ENCODE measurements at regions not wholly inside any gene's neighbourhood (a gene's known extent, or its start where the extent isn't known, plus 50 kb on each side); places are given as distances from the start of the nearest gene placed in this dataset.

DNA sequence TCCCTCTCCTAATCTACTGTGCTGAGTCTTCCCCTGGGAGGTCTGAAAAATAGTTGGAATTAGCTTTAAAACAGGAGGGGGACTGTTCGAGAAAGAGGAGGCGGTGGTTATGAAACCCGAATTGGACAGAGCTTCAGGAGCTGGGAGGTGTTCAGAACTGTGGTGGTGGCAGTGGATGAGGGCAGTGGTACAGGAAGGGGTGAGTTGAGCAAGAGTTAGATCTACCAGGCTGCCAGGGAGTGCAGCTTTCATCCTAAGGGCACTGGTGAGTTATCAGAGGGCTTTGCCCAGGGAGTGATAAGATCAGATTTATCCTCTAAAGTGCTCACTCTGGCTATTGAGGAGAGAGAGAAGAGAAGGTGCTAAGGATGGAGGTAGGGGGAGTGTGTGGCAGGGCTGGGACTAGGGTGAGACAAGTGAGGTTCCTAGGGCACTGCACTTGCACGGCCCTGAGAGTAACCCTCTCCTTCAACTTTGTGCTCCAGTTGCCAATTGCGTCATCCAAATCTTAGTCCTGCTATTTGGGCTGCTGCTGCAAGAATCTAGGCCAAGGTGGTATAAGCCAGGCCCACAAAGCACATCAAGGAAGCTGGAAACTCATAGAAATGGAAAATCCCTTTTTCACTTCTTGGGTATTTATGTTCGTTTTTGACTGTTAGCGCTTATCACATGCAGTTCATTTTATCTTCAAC, 540.3 kb downstream of the XYLT1 start:
- no peak for DNase-seq (ENCODE audit: low read depth in 1 of 2, low spot score in 2 of 2)
- Histone ChIP-seq H3K4ac (replicated peaks; ENCODE audit: insufficient read length, low read depth, low read length) (no peak overlapping the region), H2BK20ac (ENCODE audit: low read length) (no peak overlapping the region), H3K14ac (ENCODE audit: insufficient read length) (no peak overlapping the region), H2BK15ac (ENCODE audit: low read length) (no peak overlapping the region), H2BK12ac (ENCODE audit: low read depth, low read length) (no peak overlapping the region), H4K20me1 (replicated peaks in 1 of 2; ENCODE audit: control insufficient read depth in 1 of 2, insufficient read depth in 2 of 2, low read length in 2 of 2) (no peaks in the 10 kb centered on the region), H4K8ac (ENCODE audit: extremely low read depth, insufficient read depth, low read length) (no peak overlapping the region; the same call in 1 of the 2 replicates), H4K5ac (ENCODE audit: insufficient read length, low read depth, low read length) (no peak overlapping the region), H3K9ac (replicated peaks in 1 of 4; ENCODE audit: extremely low read depth in 1 of 4, low read depth in 3 of 4, low read length in 3 of 4) (no peak overlapping the region), H3K23ac (ENCODE audit: insufficient read length) (no peak overlapping the region), H3K27ac (ENCODE audit: low read depth, low read length) (no peak overlapping the region), H3K79me2 (ENCODE audit: control insufficient read depth in 1 of 2, insufficient read depth in 2 of 2, low read length in 2 of 2) (no peaks in the 10 kb centered on the region), H2AFZ (ENCODE audit: low read length) (no peak overlapping the region), H3K4me2 (ENCODE audit: insufficient read depth in 1 of 2, low read depth in 2 of 2, low read length in 2 of 2) (no peak overlapping the region), H3K23me2 (ENCODE audit: low read depth, low read length) (no peaks in the 10 kb centered on the region), H3K4me3 (ENCODE audit: extremely low read depth in 1 of 4, insufficient read depth in 2 of 4, low read depth in 3 of 4, low read length in 4 of 4) (no peak overlapping the region), H2BK120ac (replicated peaks; ENCODE audit: low read depth, low read length) (no peak overlapping the region), H2BK5ac (ENCODE audit: low read depth, low read length) (no peak overlapping the region), H3K56ac (replicated peaks; ENCODE audit: insufficient read length, low read depth, low read length) (no peak overlapping the region), H3K18ac (ENCODE audit: extremely low read depth, low read length) (no peak overlapping the region), H3K27me3 (replicated peaks in 1 of 4; ENCODE audit: control insufficient read depth in 3 of 4, extremely low read depth in 1 of 4, insufficient read depth in 3 of 4, low read length in 3 of 4) (no peaks in the 10 kb centered on the region), H4K91ac (replicated peaks; ENCODE audit: insufficient read length, low read length) (no peak overlapping the region), H2AK5ac (ENCODE audit: low read depth, low read length) (no peak overlapping the region), H3K4me1 (replicated peaks in 1 of 4; ENCODE audit: control insufficient read depth in 3 of 4, insufficient read depth in 4 of 4, low read length in 3 of 4) (no peaks in the 10 kb centered on the region; a peak in 1 of 7 replicates), H3K9me3 (ENCODE audit: insufficient read depth in 2 of 2, low read depth in 1 of 2, low read length in 1 of 2) (no peaks in the 10 kb centered on the region; a peak in 1 of 4 replicates), H3K79me1 (ENCODE audit: low read depth, low read length) (no peaks in the 10 kb centered on the region), H3K36me3 (ENCODE audit: control insufficient read depth in 2 of 4, insufficient read depth in 4 of 4, low read length in 3 of 4) (no peaks in the 10 kb centered on the region)
- ChIA-PET CTCF (ENCODE audit: partially characterized antibody) (no interaction called here), POLR2A (ENCODE audit: partially characterized antibody) (no interaction called here)
- 93% methylated on average over 7 of the region's 7 CpGs; no CpG with 5 or more reads in 1 of the 2 experiments for WGBS, 2 experiments (ENCODE audit: extremely low coverage in 1 of 2, insufficient coverage in 1 of 2, insufficient read length in 1 of 2, insufficient replicate concordance in 2 of 2, low coverage in 1 of 2, low lambda C conversion rate in 2 of 2, missing lambda C conversion rate in 1 of 2)
- TF ChIP-seq CEBPB (IDR thresholded peaks at IDR 0.05; ENCODE audit: low read depth, low read length) (no peak), POU5F1 (IDR thresholded peaks at IDR 0.05; ENCODE audit: low read depth, low read length) (no peak), EP300 (IDR thresholded peaks at IDR 0.05; ENCODE audit: borderline replicate concordance in 1 of 2, low read depth in 2 of 2, low read length in 2 of 2) (no peak), ZNF274 (IDR thresholded peaks at IDR 0.05; ENCODE audit: borderline replicate concordance, extremely low read depth, low read length) (no peak), SRF (IDR thresholded peaks at IDR 0.05; ENCODE audit: low read depth, low read length) (no peak), SIX5 (IDR thresholded peaks at IDR 0.05; ENCODE audit: low read depth, low read length) (no peak), JUND (IDR thresholded peaks at IDR 0.05; ENCODE audit: low read length) (no peak), CBX5 (IDR thresholded peaks at IDR 0.05; ENCODE audit: low read depth, low read length) (no peak), YY1 (IDR thresholded peaks at IDR 0.05; ENCODE audit: low read depth, low read length) (no peak), GTF2F1 (IDR thresholded peaks at IDR 0.05; ENCODE audit: borderline replicate concordance, low read depth, low read length) (no peak), HDAC6 (IDR thresholded peaks at IDR 0.05; ENCODE audit: low read depth, low read length) (no peak), KDM1A (IDR thresholded peaks at IDR 0.05; ENCODE audit: borderline replicate concordance, low read length) (no peak), PHF8 (conservative IDR thresholded peaks at IDR 0.05; ENCODE audit: low read depth, low read length) (no peak)
- no peak for FAIRE-seq

All from H1 (cell line).